ENCODE measurements at regions not wholly inside any gene's neighbourhood (a gene's known extent, or its start where the extent isn't known, plus 50 kb on each side); places are given as distances from the start of the nearest gene placed in this dataset.
A peak's percentile ranks its signal among the peaks of the same experiment; 100 is the strongest.

GRCh38 chr11:122319691-122320620 lies 203.9 kb upstream of the BLID start:
- no peak for DNase-seq (ENCODE audit: low read depth, low spot score)

- DNase-seq (ENCODE audit: low read depth, low spot score): no peak
These were observed 203.1 kb upstream of the BLID start for GRCh38 chr11:122319085-122319484.

- no peak for DNase-seq (ENCODE audit: low read depth, low spot score)
These were observed 201.3 kb upstream of the BLID start for GRCh38 chr11:122317305-122317704.

- no peak for DNase-seq (ENCODE audit: low read depth, low spot score)
These were observed 197.6 kb upstream of the BLID start for GRCh38 chr11:122313581-122313980.

GRCh38 chr11:122311216-122311755 lies 195.3 kb upstream of the BLID start:
- no peak for DNase-seq (ENCODE audit: low read depth, low spot score)

- no peak for DNase-seq (ENCODE audit: low read depth, low spot score)
These were observed 194.8 kb upstream of the BLID start for GRCh38 chr11:122310766-122311165.

- no peak for DNase-seq (ENCODE audit: low read depth, low spot score)
These were observed 193.4 kb upstream of the BLID start for GRCh38 chr11:122309262-122309925.

GRCh38 chr11:122308226-122308625 lies 192.2 kb upstream of the BLID start:
- DNase-seq (ENCODE audit: low read depth, low spot score): no peak

GRCh38 chr11:122307476-122308035 lies 191.5 kb upstream of the BLID start:
- no peak for DNase-seq (ENCODE audit: low read depth, low spot score)

- peak; percentile 85 for DNase-seq (ENCODE audit: low read depth, low spot score)
These were observed 190.9 kb upstream of the BLID start for GRCh38 chr11:122306831-122307391.

GRCh38 chr11:122305426-122306320 lies 189.7 kb upstream of the BLID start:
- DNase-seq (ENCODE audit: low read depth, low spot score): no peak

GRCh38 chr11:122304973-122305372 lies 189.0 kb upstream of the BLID start:
- no peak for DNase-seq (ENCODE audit: low read depth, low spot score)

GRCh38 chr11:122304306-122304705 lies 188.3 kb upstream of the BLID start:
- DNase-seq (ENCODE audit: low read depth, low spot score): no peak

GRCh38 chr11:122294041-122294440 lies 178.0 kb upstream of the BLID start:
- DNase-seq (ENCODE audit: low read depth, low spot score): no peak

- no peak for DNase-seq (ENCODE audit: low read depth, low spot score)
These were observed 177.4 kb upstream of the BLID start for GRCh38 chr11:122293296-122294023.

GRCh38 chr11:122287401-122287800 lies 171.4 kb upstream of the BLID start:
- DNase-seq (ENCODE audit: low read depth, low spot score): no peak

- no peak for DNase-seq (ENCODE audit: low read depth, low spot score)
These were observed 169.3 kb upstream of the BLID start for GRCh38 chr11:122285070-122285988.

- no peak for DNase-seq (ENCODE audit: low read depth, low spot score)
These were observed 164.9 kb upstream of the BLID start for GRCh38 chr11:122280870-122281269.

GRCh38 chr11:122279194-122279593 lies 163.2 kb upstream of the BLID start:
- no peak for DNase-seq (ENCODE audit: low read depth, low spot score)
